Kidney glomerular epithelial cell (primary cell): ENCODE measurements at regions not wholly inside any gene's neighbourhood (a gene's known extent, or its start where the extent isn't known, plus 50 kb on each side); places are given as distances from the start of the nearest gene placed in this dataset.

ENCODE experiments used
- DNase-seq: peaks from one replicate; lab custom pipeline; 2025; lab: John Stamatoyannopoulos, UW

DNA sequence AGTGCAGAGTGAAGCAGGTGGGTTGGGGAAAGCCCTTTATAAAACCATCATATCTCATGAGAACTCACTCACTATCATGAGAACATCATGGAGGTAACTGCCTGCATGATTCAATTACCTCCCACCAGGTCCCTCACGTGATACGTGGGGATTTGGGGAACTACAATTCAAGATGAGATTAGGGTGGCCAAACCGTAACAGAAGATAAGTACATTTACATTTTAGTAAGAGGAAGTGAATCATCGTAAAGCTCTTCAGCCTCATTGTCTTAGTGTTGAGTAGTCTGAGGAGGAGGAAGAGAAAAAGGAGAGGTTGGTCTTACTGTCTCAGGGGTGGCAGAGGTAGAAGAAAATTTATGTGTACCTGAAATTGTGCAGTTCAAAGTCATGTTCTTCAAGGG lies 1053.4 kb upstream of the ADGRL4 start:
- DNase-seq = no peak

- no peak for DNase-seq
These were observed 1049.6 kb upstream of the ADGRL4 start for GRCh38 chr1:80056179-80056578.

DNA sequence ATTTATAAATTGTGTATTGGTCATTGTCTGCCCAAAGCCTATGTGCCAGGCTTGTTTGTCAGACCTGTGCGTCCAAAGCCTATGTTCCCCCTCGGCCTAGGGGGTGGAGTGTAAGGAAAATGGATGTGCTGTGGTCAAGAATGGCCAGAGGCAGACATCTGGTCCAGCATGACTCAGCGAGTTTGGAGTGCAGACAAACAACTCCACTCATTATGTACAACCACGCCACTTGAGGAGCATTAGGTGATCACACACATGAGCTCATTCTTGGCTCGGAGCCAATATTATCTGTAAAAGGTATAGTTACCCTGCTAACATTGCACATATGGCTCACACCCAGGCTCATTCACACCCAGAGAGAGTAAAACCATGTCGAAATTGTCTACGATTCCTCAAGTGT lies 1047.6 kb upstream of the ADGRL4 start:
- peak; percentile 23 for DNase-seq

- DNase-seq = no peak
These were observed 1047.1 kb upstream of the ADGRL4 start for GRCh38 chr1:80053613-80054012.

- DNase-seq = no peak
These were observed 1044.0 kb upstream of the ADGRL4 start for GRCh38 chr1:80050523-80050922.

GRCh38 chr1:80050085-80050484 lies 1043.6 kb upstream of the ADGRL4 start:
- no peak for DNase-seq

DNA sequence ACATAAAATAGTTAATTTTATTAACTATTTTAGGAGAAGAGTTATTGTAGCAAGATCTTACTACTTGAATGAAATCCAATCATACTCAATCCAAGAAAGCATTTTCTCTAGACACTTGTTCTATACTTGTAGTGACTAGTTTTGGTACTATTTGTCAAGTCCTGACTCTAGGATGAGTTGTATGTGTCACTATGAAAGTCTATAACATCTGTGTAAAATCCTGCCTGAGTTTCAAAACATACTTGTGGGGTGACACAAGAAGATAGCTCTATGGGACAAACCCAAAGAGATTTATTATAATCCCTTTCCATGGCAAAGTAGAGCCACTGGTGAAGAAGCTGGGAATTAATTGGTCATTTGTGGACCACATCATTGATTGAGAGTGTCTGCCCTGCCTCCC lies 1042.2 kb upstream of the ADGRL4 start:
- no peak for DNase-seq

GRCh38 chr1:80047791-80048190 lies 1041.3 kb upstream of the ADGRL4 start:
- peak; percentile 55 for DNase-seq

DNA sequence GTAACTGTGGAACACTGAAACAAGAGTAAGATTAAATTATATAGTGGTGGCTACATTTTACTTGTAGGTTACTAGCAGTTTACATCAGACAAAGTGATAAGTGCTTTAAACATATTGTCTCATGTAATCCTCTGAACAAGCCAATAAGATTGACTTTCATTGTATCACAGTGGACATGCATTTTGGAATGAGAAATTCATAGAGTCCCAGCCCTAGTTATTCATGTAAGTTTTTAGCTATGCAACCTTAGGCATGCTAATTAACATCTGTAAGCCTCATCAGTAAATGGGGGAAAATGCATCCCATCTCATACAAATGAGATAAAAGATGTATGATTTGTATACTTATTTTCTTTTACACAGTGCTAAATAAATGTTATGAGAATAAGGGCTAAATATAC lies 1038.1 kb upstream of the ADGRL4 start:
- no peak for DNase-seq

DNA sequence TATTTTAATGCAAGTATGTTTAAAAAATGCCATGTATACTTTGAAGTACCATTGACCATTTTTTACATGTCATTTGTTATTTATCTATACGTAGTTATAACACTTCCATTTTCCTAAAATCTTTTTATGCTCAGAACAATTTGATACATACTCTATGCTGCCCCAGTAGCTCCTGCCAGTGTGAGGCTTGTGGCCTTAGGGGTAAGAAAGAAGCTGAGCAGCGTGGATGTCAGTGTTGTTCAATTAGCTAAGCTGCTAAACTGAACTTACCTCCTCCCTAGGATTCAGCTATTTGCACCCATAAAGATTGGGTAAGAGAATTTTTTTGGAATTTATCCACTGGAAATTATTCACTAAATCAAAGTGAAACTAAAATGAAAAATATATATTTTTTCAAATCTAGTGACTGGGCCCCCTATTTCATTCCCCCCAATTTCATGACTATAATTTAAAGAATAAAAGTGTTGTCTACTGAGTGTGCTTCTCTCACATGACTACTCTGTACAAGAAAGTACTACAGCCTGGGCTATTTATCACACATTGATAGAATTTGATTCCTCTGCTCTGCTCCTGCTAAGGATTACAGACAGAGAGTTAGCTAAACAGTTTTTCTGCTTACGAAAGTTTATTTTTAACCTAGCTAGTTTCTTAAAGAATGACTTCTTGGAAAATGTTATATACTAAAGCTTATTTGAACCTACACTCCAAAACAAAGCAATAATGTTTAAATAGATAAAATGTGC lies 1030.3 kb upstream of the ADGRL4 start:
- DNase-seq = no peak

GRCh38 chr1:80023358-80023757 lies 1016.8 kb upstream of the ADGRL4 start:
- no peak for DNase-seq

- no peak for DNase-seq
These were observed 1015.4 kb upstream of the ADGRL4 start for GRCh38 chr1:80021891-80022290.

GRCh38 chr1:80018348-80018747 lies 1011.8 kb upstream of the ADGRL4 start:
- no peak for DNase-seq

DNA sequence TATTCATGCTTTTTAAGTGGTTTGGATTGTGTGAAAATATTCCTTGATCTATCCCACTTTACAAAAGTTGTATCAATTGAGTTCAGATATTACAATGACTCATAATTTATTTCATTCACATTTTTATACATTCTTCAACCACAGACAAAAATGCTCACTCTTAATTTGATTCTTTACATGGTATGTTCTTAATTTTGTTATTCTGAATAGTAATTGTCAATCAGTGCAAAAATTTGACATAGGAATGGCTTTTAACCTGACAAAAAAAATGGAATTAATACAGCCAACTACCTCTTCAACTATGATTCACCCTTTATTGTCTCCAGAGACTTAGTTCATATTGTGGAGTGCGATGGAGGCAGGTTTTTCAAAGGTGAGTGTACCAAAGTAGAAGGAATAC lies 1002.4 kb upstream of the ADGRL4 start:
- DNase-seq = no peak

GRCh38 chr1:80003250-80003649 lies 996.7 kb upstream of the ADGRL4 start:
- no peak for DNase-seq

DNA sequence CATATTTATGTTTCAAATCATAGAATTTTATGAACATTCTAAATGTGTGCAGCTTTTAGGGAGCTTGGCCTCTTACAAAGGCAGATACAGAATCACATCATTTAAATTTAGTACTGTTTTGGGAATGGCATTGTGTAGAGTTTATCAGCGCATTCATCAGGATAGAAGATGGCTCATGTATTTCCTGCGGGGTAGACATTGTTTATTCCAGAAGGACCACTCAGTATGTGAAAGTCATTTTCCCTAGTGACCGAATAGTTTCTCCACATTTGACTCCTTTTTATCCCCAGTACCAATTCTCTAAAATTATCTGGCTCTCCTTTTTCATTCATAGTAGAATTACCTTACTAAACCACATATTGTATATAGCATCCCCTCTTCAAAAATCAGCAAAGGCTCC lies 981.9 kb upstream of the ADGRL4 start:
- DNase-seq = no peak

DNA sequence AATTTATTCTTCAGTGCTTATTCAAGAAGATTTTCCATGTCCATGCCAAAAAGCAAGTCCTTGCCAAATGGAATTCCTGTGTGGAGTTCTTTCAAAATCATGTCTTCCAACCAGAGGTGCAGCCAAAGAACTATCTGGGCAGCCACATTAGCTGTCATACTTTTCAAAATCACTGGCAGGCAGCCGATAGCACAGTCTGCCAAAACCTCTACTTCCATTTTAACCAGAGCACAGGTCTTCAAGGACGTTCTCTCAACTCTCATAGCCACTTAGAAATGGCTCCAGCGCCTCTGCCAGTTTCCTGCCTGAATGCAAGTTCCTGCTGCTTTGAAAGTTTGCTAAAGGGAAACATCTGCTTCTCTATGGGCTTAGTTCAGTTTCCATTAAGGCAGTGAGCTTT lies 975.7 kb upstream of the ADGRL4 start:
- no peak for DNase-seq

GRCh38 chr1:79981481-79981880 lies 975.0 kb upstream of the ADGRL4 start:
- DNase-seq = no peak

DNA sequence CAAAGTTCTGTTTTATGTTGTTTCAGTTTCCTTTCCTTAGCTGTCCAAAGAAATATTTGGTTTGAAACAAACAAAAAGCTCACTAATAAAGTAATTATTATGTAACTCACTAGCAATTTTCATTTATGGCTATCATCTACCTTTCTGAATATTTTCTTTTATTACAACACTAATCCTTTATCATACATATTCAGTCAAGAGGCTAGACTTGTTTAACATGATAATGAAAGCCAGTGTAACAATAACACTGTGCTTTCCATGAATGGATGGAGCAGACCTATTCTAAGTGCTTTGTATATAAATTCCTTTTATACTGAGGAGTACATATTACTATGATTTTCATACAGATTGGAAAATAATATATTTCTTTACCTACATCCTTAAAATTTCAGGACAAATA lies 972.8 kb upstream of the ADGRL4 start:
- DNase-seq = no peak

GRCh38 chr1:79976287-79976686 lies 969.8 kb upstream of the ADGRL4 start:
- no peak for DNase-seq

- DNase-seq = no peak
These were observed 968.1 kb upstream of the ADGRL4 start for GRCh38 chr1:79974659-79975058.

DNA sequence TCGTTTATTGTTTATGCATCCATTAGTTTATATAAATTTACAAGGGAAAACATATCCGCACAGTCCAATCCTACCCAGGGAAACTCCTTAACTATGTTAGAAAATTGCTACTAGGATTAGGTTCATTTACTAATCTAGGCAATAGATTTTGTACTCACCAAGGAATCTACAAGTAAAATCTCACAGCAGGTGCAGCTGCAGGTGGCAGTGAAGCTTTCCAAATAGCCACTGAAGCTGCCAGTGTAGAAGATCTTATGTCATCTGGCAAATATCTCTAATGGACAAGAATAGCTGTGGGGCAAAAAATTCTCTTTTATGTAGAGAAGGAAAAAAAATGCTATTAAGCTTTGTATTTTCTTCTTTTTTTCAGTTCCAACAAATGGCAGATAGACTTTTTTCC lies 963.4 kb upstream of the ADGRL4 start:
- DNase-seq = no peak

DNA sequence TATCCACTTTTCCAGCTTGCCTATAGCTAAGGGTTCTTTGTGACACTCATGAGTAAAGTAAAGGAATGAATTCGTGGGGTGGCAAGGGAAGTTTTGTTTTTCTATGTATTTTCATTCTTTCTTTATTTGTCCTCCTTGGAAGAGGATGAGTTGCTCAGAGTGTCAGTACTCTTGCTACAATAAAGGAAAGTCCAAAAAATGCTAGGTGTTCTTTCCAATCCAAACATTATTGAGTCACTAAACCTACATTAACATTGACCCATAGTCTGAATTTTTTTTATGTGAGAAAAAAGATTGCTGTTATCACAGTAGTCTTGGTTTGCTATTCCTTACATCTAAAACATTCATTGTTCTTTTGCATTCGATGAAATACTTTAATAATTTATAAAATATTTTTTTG lies 959.9 kb upstream of the ADGRL4 start:
- DNase-seq = no peak

DNA sequence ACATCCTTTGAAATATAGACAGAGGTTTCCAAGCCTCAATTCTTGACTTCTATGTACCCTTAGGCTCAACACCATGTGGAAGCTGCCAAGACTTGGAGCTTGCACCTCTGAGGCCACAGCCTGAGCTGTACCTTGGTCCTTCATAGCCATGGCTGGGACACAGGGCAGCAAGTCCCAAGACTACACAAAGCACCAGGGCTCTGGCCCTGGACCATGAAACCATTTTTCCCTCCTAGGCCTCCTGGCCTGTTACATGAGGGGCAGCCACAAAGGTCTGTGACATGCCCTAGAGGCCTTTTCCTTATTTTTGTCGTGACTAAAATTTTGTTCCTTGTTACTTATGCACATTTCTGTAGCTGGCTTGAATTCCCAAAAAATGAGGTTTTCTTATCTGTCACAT lies 953.1 kb upstream of the ADGRL4 start:
- no peak for DNase-seq

DNA sequence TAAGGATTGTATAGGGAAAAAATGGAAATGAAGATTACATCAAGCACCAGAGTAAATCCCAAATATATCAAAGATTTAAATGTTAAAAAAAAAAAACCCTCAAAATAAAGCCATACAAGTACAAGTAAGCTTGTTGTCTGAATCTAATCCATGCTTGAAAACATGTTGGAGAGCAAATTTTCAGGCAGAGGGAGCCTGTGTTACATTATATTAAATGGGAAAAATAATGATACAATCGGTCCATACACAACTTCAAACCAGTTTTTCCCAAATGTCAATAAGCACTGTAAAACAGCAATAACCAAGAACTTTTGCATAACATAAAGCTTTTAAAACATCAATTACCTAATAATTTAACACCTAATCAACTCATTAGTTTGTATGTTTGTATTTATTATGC lies 949.4 kb upstream of the ADGRL4 start:
- no peak for DNase-seq
